Lung (tissue), 11 donors: ENCODE measurements at regions not wholly inside any gene's neighbourhood (a gene's known extent, or its start where the extent isn't known, plus 50 kb on each side); places are given as distances from the start of the nearest gene placed in this dataset.

Experiments used
- ATAC-seq: fragments of 200-7000 bp; cut with Tn5 transposase; one replicate; pipeline ENCODE4 v1.9.1; 2020; ENCODE audit warnings: moderate number of reproducible peaks; ENCODE audit not compliant: insufficient read depth, low FRiP score
- DNase-seq, 3 donors: peaks; one replicate each; pipeline ENCODE4 v3.0.0-alpha.2; 2013 to 2017
- H3K27ac ChIP-seq, 2 donors: one replicate each; pipeline ENCODE4 v1.5.1; 2013; ENCODE audit warnings: mild to moderate bottlenecking in 2 of 2, moderate library complexity in 2 of 2, control low read depth in 1 of 2, inconsistent platforms in 1 of 2, low read depth in 1 of 2, low read length in 1 of 2
- H3K27me3 ChIP-seq, 3 donors: one replicate each; pipeline ENCODE4 v1.5.1; 2013; ENCODE audit warnings: low read length in 2 of 3; ENCODE audit not compliant: control insufficient read depth in 3 of 3, insufficient read depth in 3 of 3
- H3K36me3 ChIP-seq, 4 donors: one replicate each; pipeline ENCODE4 v1.5.1; 2013; ENCODE audit warnings: low read length in 4 of 4, mild to moderate bottlenecking in 1 of 4, moderate library complexity in 1 of 4; ENCODE audit not compliant: control insufficient read depth in 4 of 4, insufficient read depth in 4 of 4
- H3K4me1 ChIP-seq, 5 donors: one replicate each; pipeline ENCODE4 v1.5.1; 2013; ENCODE audit warnings: low read length in 5 of 5, mild to moderate bottlenecking in 2 of 5, moderate library complexity in 1 of 5; ENCODE audit not compliant: control insufficient read depth in 5 of 5, insufficient read depth in 5 of 5
- H3K4me3 ChIP-seq: one replicate; pipeline ENCODE4 v1.5.1; 2013; ENCODE audit warnings: mild to moderate bottlenecking, control low read depth, moderate library complexity
- H3K9ac ChIP-seq, 2 donors: one replicate each; pipeline ENCODE4 v1.5.1; 2013; ENCODE audit warnings: low read length in 2 of 2, control low read depth in 1 of 2; ENCODE audit not compliant: insufficient read depth in 1 of 2
- H3K9me3 ChIP-seq, 4 donors: one replicate each; pipeline ENCODE4 v1.5.1; 2013; ENCODE audit warnings: low read length in 3 of 4, mild to moderate bottlenecking in 1 of 4, moderate library complexity in 1 of 4; ENCODE audit not compliant: control insufficient read depth in 4 of 4, insufficient read depth in 3 of 4
- WGBS, 2 donors: extraction: QIAGEN DNeasy Blood & Tissue Kit; methylation state at CpG; one replicate each; pipeline ENCODE4 v1.1.7; 2013; 5-methylcytosine and 5-hydroxymethylcytosine counted together
- TF ChIP-seq, protein P1 (sequence below): IDR thresholded peaks from 2 replicates; pipeline ENCODE4 v1.5.1; 2012; ENCODE audit warnings: mild to moderate bottlenecking; ENCODE audit errors: control extremely low read depth, extremely low read depth
- donor health status: control.
- donor health status: control.
- donor health status: Bipolar disorder and iron deficiency.
- donor health status: healthy.
- donor health status: DM: yes; HTN: yes; CAD: no.

GRCh38 chr1:228898582-228898992, 163.3 kb downstream of the RHOU start:
- H3K27ac ChIP-seq: no peak overlapping the region
- peaks cover 0 to 51% (median 10%) of the 10 kb centered on the region in 5 donors for H3K4me1 ChIP-seq
- DNase-seq (peak in 1 of 3 donors; percentile 39), ATAC-seq (no peak)
- no peaks in the 10 kb centered on the region for H3K27me3 ChIP-seq
- H3K36me3 ChIP-seq: no peaks in the 10 kb centered on the region
- no peaks in the 10 kb centered on the region for H3K9me3 ChIP-seq
- TF ChIP-seq, protein P1, sequence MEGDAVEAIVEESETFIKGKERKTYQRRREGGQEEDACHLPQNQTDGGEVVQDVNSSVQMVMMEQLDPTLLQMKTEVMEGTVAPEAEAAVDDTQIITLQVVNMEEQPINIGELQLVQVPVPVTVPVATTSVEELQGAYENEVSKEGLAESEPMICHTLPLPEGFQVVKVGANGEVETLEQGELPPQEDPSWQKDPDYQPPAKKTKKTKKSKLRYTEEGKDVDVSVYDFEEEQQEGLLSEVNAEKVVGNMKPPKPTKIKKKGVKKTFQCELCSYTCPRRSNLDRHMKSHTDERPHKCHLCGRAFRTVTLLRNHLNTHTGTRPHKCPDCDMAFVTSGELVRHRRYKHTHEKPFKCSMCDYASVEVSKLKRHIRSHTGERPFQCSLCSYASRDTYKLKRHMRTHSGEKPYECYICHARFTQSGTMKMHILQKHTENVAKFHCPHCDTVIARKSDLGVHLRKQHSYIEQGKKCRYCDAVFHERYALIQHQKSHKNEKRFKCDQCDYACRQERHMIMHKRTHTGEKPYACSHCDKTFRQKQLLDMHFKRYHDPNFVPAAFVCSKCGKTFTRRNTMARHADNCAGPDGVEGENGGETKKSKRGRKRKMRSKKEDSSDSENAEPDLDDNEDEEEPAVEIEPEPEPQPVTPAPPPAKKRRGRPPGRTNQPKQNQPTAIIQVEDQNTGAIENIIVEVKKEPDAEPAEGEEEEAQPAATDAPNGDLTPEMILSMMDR: no peak
- 36 to 65% methylated on average over 8 of the region's 8 CpGs for WGBS, 2 donors
- H3K4me3 ChIP-seq: no peak overlapping the region
- H3K9ac ChIP-seq: no peak overlapping the region

DNA sequence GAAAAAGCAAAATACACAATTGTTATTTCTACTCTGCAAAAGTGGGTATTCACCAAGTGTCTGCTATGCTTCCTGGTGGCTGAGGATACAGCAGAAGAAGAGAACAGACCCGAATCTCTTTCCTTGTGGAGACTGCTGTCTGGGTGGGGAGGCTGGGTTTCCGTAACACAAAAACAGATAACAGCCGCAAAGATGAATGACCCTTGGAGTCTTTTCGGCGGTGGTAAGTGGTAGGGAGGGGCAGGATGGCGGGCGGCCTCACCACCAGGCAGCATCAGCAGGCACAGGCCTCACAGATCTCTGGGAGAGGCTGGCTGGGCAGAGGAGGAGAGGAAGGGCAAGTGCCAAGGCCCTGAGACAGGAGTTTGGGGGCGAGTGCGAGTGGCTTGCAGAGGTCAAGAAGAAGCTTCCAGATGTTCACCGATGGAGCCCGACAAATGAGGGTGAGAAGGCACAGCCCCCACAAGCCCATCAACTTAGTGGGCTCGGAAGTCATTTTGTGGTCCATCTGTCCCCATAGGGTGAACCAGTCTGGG, 164.2 kb downstream of the RHOU start:
- H3K9me3 ChIP-seq: peaks cover 0 to 2% (median 0%) of the 10 kb centered on the region in 4 donors
- ATAC-seq (no peak), DNase-seq (no peak)
- TF ChIP-seq, protein P1: no peak
- no peaks in the 10 kb centered on the region for H3K36me3 ChIP-seq
- no peak overlapping the region for H3K27ac ChIP-seq
- H3K4me1 ChIP-seq: peaks cover 0 to 55% (median 15%) of the 10 kb centered on the region in 5 donors
- no peak overlapping the region for H3K4me3 ChIP-seq
- no peak overlapping the region for H3K9ac ChIP-seq
- 87% methylated on average over 12 of the region's 12 CpGs for WGBS, 2 donors
- H3K27me3 ChIP-seq: no peaks in the 10 kb centered on the region

GRCh38 chr1:228900099-228900885, 165.0 kb downstream of the RHOU start:
- Histone ChIP-seq H3K9me3 (peaks cover 0 to 2% (median 0%) of the 10 kb centered on the region in 4 donors), H3K9ac (peak overlapping the region in 1 of 2 donors; percentile 67), H3K4me1 (peaks cover 0 to 59% (median 15%) of the 10 kb centered on the region in 5 donors), H3K27me3 (no peaks in the 10 kb centered on the region), H3K27ac (no peak overlapping the region), H3K4me3 (no peak overlapping the region), H3K36me3 (no peaks in the 10 kb centered on the region)
- WGBS, 2 donors: 78 to 85% methylated on average over 17 of the region's 17 CpGs
- ATAC-seq (no peak), DNase-seq (peak; percentile 57 to 84 (median 75))
- TF ChIP-seq, protein P1: no peak
